CD4-positive, alpha-beta T cell treated with Interleukin-4 for 4 hours (primary cell): ENCODE measurements at regions not wholly inside any gene's neighbourhood (a gene's known extent, or its start where the extent isn't known, plus 50 kb on each side); places are given as distances from the start of the nearest gene placed in this dataset.
A peak's percentile ranks its signal among the peaks of the same experiment; 100 is the strongest.
"Not testable (repeated sequence)": the region's sequence is repeated elsewhere in the genome, so short reads cannot be mapped to it uniquely, and the experiment has no call there.

Experiments used
- DNase-seq: peaks from one replicate; pipeline ENCODE4 v3.0.0-alpha.2; 2020

DNA sequence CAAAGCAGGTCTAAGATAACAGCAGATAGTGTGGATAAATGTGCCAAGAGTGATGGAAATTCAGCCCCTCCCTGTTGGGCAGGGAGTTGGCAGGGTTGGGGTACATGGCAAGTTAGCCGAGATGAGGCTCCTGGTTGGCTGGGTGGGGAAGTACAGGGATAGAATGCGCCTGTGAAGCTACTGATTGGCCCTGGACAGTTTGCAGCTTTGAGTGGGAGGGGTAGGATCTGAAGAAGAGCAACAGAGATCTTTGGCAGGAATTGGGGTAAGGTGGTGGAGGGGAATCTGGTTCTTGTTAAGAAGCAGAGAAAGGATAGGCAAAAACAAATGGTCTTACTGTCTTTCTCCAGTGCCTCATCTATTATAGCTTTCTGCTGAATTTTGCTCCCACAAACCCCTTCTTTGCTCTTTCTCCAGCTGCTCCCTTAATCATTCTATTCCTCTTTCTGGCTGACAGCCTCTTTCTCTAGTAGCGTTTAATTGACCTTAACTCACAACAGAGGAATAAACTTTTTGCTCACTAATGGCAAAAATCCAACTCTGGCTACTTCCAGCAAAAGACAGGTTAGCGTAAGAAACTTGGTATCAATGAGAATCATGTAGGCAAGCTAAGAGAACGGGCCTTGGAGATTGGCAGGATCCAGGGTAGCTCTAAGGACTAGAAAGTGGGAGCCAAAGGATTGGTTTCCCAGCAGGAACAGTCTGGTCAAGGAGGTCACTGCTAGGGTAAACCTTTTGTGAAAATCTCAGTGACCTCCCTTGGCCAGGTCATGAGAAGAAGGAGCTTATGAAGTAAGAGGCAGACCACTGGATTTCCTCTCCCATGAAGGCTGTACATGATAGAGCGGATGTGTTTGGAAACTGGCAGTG, 86.3 kb upstream of the CARMIL1 start:
- DNase-seq = no peak

DNA sequence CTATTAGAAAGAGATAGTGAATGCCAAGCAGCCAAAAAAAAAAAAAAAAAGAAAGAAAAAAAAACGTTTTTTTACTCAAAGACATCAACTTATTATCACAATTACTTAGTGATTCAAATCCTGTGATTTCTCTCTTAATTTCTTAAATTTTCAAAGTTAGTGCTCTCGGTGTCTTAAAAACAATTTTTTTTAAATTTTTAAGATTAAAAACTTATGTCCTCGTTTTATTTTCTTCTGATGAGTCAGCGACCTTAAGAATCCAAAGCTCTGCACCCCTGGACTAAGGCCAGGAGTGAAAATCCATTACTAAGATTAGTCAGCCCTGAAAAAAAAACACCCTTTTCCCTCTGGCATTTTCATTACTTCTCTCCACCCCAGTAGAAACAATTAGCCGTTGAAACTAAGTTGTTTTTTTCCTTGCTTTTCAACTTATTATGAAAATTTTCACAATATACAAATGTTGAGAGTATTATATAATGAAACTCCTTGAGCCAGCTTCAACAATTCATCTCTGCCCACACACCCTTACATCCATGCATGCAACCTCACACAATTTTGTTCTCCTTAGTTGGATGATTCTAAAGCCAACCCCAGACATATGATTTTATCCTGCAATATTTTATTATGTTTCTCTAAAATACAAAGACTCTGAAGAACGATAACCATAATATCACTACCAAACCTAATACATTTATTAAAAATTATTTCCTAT, 85.6 kb upstream of the CARMIL1 start:
- DNase-seq = no peak

DNA sequence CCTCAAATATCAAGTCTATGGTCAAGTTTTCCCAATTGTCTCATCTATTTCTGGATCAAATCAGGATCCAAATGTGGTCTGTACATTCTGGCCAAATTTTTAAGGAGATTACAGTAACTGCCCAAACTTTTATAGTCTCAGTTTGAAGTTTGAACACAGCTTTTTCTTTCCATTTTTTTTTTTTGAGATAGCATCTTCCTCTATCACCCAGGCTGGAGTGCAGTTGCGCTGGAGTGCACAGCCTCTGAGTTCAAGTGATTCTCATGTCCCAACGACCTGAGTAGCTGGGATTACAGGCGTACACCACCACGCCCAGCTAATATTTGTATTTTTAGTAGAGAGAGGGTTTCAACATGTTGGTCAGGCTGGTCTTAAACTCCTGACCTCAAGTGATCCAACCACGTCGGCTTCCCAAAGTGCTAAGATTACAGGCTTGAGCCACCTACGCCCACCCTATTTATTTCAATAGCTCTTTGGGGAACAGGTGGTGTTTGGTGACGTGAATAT, 84.9 kb upstream of the CARMIL1 start:
- no peak for DNase-seq

DNA sequence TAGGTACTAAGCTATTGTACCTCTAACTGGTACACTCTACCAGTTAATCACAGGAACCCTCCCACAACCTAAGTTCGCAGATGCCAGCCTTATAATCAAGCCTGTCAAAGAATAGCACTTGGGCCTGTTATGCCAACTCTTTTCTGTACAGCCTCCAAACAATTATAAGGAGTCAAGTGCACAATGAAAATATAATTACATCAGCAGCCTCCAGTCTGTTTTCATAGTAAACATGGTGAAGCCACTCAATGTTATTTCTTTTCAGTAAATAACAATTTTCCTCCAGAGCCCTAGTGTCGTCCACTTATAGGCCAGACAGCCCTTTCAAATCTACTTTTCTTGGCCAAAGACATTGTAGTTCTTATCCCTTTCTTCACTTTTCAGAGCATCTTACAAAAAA, 82.7 kb upstream of the CARMIL1 start:
- no peak for DNase-seq

DNA sequence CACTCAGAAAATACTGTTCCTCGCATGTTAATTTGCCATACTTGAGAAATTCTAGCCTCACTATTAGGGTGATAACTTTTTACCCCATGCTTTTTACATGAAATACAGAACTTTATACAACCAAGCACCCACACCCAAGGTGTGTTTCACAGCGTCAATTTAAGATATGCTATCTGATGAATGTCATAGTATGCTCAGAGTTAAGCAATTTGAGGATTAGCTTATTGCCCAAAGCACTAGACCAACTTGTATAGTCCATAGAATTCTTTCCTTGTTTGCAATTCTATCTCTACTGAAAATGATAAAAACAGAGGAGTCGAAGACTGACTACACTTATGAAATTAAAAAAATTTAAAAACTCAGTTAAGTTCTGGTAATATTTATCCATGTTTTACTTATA, 82.1 kb upstream of the CARMIL1 start:
- DNase-seq = no peak

DNA sequence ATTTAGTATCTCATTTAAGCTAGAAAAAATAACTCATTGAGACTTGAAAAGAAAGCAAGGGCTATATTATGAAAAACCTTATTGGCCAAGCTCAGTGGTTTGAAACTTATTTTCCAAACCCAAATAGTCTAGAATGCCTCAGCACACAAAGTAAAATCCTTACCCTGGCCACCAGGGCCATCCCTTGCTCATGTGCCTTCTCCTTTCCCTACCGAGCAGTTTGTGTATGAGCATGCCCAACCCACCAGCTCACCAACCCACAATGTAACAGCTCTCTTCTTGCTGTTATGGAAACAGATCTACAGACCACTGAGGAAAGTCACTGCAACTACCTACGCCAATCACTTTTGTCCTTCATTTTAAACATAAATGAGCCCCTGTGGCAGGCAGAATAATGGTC, 79.6 kb upstream of the CARMIL1 start:
- no peak for DNase-seq

DNA sequence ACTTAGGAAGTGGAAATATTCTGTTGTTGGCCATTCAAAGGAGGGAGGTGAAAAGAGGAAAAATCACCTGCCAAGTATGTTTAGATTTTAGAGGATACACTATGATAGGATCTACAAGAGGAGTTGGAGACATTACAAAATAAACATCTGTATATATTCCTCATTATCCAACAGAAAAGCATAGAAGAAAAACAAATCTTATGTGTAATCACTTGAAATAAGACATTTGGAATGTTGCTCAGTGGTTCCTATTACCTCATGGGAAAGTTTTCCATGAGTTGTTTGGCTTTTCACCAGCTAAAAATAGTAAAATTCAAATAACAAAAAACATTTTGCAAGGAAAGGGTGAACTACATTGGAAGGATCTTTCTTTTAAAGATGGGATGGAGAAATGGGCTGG, 76.7 kb upstream of the CARMIL1 start:
- DNase-seq = no peak

DNA sequence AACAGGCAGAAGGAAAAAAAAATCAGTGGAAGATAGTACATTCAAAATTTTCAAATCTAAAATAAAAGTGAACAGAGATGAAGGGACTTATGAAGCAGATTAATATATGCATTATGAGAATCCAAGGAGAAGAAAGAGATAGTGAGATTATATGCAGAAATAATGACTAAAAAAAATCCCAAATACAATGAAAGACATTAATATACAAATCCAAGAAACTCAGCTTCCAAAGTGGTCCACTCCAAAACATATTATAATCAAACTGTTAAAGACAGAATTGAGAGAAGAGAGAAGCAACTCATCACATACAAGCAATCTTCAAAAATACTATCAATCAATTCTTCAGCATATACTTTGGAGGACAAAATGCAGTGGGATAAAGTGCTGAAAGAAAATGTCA, 73.5 kb upstream of the CARMIL1 start:
- DNase-seq = no peak

DNA sequence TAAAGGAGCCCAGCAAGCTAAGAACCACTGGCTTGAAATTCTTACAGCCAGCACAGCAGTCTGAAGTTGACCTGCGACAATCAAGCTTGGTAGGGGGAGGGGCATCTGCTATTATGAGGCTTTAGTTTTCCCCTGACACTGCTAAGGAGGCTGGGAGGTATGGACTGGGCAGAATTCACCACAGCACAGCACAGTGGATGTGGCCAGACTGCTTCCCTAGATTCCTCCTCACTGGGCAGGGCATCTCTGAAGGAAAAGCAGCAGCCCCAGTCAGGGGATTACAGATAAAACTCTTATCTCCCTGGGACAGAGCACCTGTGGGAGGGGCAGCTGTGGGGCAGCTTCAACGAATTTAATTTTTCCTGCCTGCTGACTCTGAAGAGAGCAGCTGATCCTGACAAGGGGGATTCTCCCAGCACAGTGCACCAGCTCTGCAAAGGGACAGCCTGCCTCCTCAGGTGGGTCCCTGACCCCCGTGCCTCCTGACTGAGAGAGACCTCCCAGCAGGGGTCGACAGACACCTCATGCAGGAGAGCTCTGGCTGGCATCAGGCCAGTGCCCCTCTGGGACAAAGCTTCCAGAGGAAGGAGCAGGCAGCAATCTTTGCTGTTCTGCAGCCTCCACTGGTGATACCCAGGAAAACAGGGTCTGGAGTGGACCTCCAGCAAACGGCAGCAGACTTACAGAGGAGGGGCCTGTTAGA, 71.6 kb upstream of the CARMIL1 start:
- not testable (repeated sequence) for DNase-seq

DNA sequence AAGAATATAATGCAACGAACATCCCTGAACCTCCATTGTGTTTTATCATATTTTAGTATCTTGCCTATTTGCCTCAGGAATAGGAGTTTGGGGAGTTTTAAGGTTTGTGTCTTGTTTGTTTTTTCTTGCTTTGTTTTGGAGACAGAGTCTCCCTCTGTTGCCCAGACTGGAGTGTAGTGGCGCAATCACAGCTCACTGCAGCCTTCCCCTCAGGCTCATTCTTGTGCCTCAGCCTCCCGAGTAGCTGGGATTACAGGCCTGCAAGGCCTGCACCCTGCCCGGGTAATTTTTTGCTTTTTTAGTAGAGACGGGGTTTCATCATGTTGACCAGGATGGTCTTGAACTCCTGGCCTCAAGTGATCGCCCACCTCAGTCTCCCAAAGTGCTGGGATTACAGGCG, 63.3 kb upstream of the CARMIL1 start:
- DNase-seq = no peak

DNA sequence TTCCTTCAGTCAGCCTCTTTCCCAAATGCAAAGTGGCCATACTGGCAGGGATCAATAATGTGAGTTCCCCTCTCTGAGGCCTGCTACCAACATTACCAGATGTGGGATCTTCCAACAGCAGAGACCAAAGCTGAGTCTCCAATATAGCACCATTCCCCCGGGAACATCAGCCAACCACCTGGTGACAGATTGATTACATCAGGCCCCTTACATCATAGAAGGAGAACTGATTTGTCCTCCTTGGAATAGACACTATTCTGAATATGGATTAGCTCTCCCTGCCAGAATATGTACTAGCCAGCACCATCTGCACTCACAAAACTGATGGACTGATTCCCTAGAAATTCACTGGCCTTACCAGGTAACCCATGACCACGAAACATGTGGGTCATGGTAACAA, 61.9 kb upstream of the CARMIL1 start:
- no peak for DNase-seq

DNA sequence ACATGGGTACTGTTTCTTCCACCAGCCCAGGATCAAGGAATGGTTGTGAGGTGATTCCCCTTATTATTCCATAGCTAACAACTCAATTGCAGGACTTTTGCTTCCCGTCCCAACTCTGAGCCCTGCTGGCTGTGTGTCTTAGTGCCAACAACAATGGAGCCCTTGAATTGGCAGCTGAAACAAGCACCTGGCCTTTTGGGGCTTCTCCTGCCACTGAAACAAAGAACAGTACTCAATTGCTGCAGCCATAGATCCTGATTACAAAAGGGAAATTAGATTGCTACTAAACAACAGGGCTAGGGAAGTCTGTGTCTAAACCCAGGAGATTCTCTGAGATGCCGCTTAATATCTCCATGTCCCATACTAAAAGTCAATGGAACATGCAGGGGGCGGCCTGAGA, 61.3 kb upstream of the CARMIL1 start:
- DNase-seq = no peak

DNA sequence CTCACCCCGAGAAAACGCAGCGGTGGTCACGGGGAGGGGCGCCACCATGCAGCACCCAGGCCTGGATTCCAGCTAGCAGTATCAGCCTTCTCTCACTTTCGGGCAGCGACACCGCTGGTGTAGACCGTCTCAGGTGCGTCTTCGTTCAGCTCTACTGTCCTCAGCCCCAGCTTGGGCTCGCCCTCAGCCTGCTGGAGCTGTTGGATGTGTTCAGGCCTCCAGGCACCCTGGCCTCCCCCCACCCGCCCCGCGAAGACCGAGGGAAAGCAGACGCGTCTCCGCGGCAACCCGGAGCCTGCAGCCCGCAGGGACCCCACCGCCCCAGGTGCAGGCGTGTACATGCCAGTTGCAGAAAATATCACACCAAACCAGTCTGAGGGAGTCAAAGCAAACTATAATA, 60.8 kb upstream of the CARMIL1 start:
- DNase-seq = no peak

DNA sequence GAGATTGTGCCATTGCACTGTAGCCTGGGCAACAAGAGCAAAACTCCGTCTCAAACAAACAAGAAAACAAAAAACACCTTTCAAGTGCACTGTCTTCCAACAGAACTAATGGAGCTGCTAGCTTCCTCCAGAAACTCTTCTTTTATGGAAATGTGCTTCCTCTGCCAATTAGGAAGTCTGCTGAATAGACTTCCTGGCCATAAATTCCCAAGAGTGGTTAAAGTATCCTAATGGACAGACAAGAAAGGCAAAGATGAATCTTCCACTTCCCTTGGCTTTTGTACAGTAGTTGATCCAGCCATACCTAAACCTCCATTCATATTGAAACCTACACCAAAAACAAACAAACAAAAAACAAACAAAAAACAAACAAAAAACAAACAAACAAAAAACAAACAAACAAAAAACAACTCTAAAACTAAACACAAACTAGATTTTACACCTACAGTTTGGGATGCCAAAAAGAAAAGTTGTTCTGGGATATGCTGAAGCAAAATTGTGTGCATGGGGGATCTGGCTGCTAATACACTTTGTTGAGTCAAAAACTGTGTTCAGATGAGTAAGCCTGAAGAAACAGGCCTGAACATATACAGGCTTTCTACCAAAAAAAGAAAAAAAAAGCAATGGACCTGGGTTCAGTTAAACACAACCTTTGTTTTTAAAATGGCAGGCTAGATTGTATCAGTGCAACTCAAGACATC, 59.8 kb upstream of the CARMIL1 start:
- DNase-seq = no peak

DNA sequence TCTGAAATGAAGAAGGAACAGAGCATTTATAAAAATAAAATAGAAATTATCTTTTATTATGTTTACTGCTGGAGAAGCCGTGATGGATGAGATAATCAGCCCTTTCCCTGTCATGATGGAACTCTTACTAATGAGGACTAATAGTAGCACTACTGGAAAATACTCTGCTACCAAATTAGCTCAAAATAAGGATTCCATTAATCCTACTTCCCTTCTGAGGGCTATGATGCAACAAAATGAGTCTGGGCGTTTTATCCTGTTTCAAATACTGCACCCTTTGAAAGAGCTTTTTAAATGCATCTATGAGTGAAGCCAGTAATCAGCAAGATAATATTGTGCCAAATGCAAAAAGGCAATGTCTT, 59.3 kb upstream of the CARMIL1 start:
- DNase-seq = no peak

DNA sequence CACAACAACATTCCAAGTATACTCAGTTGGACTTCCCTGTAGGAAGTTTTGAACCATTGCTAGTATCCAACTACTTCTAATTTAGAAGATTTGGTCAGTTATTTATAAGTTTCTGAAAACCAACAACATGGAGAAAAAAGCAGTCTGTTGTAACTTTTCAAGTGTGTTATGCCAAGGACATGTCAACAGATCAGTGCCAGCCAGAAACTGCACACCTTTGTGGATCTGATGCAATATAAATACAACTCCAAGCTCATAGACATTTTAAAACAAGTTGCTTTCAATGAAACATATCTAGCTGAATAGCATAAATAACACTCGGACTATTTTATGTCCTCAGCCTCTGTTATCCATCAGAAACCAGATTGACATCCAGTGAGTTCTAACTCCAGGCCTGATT, 58.3 kb upstream of the CARMIL1 start:
- DNase-seq = no peak

DNA sequence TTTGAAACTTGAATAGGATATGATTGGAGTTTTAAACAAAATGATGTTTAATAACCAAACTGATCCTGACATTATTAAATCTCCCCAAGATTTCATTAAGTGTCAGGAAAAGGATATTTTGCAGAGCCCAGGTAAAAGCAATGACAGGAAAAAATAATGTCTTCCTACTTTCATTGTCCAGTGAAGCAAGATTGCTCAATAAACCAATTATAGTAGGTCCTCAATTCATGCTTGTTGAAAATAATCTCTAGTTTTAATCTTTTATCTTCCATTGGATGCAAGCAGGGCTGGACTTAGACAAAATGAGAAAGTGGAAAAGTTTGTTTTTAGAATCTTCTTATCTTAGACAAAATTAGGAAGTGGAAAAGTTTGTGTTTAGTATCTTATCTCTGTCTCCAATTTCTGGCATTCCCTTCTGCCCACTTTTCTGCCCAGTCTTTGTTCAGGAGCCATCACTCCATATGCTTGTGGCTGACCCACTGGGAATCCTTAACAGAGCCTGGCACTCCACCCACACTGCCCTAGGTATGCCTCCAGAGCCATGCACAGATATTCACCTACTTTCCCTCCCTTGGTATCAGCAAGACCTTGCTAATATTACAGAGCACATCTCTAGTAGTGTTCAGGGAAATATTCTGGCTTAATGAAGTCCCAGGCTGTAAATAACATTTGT, 57.0 kb upstream of the CARMIL1 start:
- DNase-seq = no peak

DNA sequence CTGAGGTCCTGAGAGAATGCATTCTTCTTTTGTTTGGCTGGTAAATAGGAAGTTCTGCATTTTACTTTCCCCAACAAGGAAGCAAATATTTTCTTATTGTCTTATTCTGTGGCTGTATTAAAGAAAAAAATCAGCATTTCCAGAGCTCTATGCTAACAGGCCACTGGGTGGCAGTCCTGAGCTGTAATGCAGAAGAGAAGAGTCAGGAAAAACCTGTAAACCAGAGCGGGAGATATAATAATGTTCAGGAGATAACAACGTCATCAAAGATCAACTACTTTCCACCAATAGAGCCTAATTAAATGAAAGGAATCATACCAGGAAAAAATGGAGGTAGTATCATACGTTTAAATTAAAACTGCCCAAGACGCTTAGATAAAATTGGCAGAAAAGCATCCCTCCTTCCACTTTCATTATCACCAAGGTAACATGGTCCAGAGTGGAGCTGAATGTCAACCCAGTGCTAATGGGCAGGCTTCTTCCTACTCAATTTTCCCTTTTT, 55.6 kb upstream of the CARMIL1 start:
- DNase-seq = peak; percentile 46

DNA sequence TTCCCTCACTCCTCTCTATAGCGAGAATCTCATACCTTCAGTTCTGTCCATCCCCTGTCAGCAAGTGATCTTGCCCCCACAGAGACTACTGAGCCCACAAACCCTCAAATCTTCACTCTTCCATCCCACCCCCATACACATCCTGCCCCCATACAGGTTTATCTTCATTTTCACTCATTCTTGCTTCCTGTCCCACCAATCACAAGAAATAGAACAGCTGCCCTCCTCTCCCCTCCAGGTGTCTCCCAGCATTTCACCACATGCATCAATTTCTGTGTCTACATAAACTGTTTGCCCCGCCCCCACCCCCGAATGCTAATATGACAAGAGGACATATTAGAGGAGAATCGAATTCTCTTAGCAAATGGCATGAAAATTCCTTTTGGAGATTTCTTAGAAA, 54.9 kb upstream of the CARMIL1 start:
- no peak for DNase-seq

DNA sequence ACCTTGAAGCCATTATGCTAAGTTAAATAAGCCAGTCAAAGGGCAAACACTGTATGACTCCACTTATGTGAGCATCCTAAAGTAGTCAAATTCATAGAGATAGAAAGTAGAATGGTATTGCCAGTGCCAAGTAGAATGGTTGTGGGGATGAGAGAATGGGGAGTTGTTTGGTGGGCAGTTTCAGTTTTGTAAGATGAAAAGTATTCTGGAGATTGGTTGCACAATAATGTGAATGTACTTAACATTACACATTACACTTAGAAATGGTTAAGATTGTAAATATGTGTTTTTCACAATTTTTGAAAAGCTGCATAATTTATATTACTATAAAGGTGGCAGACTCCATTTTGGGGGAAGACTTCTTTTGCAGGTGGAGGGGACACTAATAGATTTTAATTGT, 51.3 kb upstream of the CARMIL1 start:
- no peak for DNase-seq
